WI38 (cell line): ENCODE measurements at regions not wholly inside any gene's neighbourhood (a gene's known extent, or its start where the extent isn't known, plus 50 kb on each side); places are given as distances from the start of the nearest gene placed in this dataset.

Experiments used
- H3K4me3 ChIP-seq: 2 replicates; pipeline ENCODE4 v1.5.1; 2011; ENCODE audit warnings: low read depth, mild to moderate bottlenecking, control low read depth, low read length
- CTCF ChIP-seq: IDR thresholded peaks from 2 replicates; pipeline ENCODE4 v1.5.1; 2012; ENCODE audit warnings: low read depth, mild to moderate bottlenecking, control low read depth, low read length

- H3K4me3 ChIP-seq, result no peak overlapping the region
- no peak for TF ChIP-seq CTCF
These were observed 226.7 kb downstream of the BCAS1 start for GRCh38 chr20:53843645-53844044.

DNA sequence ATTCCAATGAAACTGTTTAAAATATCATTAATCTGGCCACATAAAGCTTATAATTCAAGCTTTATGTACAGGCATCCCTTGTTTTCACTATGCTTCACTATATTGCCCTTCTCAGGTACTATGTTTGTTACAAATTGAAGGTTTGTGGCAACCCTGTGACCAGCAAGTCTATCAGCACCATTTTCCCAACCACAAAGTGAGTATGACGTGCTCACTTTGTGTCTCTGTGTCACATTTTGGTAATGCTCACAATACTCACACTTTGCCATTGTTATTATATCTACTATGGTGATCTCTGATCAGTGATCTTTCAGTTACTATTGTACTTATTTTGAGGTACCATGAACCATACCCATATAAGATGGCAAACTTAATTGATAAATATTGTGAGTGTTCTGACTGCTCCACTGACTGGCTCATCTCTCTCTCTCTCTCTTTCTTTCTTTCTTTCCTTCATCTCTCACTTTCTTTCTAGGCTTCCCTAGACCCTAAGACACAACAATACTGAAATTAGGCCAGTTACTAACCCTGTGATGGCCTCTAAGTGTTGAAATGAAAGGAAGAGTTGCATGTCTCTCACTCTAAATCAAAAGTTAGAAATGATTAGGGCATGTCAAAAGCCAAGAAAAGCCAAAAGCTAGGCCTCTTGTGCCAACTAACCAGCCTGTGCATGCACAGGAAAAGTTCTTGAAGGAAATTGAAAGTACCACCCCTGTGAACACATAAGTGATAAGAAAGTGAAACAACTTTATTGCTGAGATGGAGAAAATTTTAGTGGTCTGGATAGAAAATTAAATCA, 227.9 kb downstream of the BCAS1 start:
- no peak overlapping the region for H3K4me3 ChIP-seq
- TF ChIP-seq CTCF, result no peak

DNA sequence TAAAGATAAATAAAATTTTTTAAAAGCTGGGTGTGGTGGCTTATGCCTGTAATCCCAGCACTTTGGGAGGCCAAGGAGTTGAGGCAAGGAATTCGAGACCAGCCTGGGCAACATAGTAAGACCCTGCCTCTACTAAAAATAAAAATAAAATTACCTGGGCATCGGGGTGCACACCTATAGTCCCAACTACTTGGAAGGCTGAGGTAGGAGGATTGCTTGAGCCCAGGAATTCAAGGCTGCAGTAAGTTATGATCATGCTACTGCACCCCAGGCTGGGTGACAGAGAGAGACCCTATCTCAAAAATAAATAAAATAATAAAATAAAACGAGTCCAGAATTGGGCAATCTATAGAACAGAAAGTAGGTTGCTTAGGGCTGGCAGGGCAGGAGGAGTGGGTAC, 228.7 kb downstream of the BCAS1 start:
- no peak overlapping the region for H3K4me3 ChIP-seq
- no peak for TF ChIP-seq CTCF

DNA sequence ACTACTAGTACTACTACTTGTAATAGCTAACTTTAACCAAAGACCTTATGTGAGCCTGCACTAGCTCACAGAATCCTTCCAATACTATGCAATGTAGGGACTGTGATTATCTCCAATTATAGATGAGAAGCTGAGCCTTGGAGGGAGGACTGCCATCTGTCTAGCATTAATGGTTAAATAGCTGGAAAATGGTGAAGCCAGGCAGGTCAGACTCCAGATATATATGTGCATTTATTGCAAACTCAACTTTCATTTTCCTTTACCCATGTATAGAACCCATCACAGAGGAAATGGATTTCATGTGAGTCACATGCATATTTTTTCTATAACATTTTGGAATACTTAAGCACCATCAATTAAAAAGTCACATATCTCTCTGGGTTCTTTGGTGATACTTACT, 229.9 kb downstream of the BCAS1 start:
- H3K4me3 ChIP-seq, result no peak overlapping the region
- no peak for TF ChIP-seq CTCF

- no peak overlapping the region for H3K4me3 ChIP-seq
- TF ChIP-seq CTCF, result no peak
These were observed 230.8 kb downstream of the BCAS1 start for GRCh38 chr20:53839423-53840176.

GRCh38 chr20:53838311-53838868, 232.0 kb downstream of the BCAS1 start:
- H3K4me3 ChIP-seq, result no peak overlapping the region
- no peak for TF ChIP-seq CTCF
